AG04450 (cell line): ENCODE measurements at regions not wholly inside any gene's neighbourhood (a gene's known extent, or its start where the extent isn't known, plus 50 kb on each side); places are given as distances from the start of the nearest gene placed in this dataset.

Experiments
- CTCF ChIA-PET: fragments of 300-600, 350-600 bp; formaldehyde crosslinking; extraction: SDS; loops from one replicate; lab custom pipeline; 2022; ENCODE audit warnings: antibody characterized with exemption, inconsistent platforms; lab: Charles Lee
- POLR2A ChIA-PET: fragments of 350-600 bp; formaldehyde crosslinking; extraction: SDS; loops from one replicate; lab custom pipeline; 2021; ENCODE audit warnings: antibody characterized with exemption, inconsistent platforms; lab: Yijun Ruan, JAX
- DNase-seq: peaks from one replicate; pipeline ENCODE4 v3.0.0-alpha.2; 2011; ENCODE audit warnings: low read depth, low spot score
- H3K27ac ChIP-seq: one replicate; pipeline ENCODE4 v1.5.1; 2012; ENCODE audit warnings: low read depth, low read length, control low read depth
- H3K27me3 ChIP-seq: one replicate; pipeline ENCODE4 v1.6.0; 2012; ENCODE audit warnings: low read length; ENCODE audit not compliant: control insufficient read depth, insufficient read depth
- H3K4me3 ChIP-seq: 2 replicates; pipeline ENCODE4 v1.5.1; 2011; ENCODE audit warnings: mild to moderate bottlenecking, low read depth, low read length, control low read depth
- H3K9me3 ChIP-seq: 2 replicates; pipeline ENCODE4 v1.5.1; 2012; ENCODE audit warnings: low read length; ENCODE audit not compliant: control insufficient read depth, insufficient read depth
- TF ChIP-seq, protein P1 (sequence below): IDR thresholded peaks from 2 replicates; pipeline ENCODE4 v1.5.1; 2011; ENCODE audit warnings: low read depth, low read length, control low read depth, inconsistent platforms

DNA sequence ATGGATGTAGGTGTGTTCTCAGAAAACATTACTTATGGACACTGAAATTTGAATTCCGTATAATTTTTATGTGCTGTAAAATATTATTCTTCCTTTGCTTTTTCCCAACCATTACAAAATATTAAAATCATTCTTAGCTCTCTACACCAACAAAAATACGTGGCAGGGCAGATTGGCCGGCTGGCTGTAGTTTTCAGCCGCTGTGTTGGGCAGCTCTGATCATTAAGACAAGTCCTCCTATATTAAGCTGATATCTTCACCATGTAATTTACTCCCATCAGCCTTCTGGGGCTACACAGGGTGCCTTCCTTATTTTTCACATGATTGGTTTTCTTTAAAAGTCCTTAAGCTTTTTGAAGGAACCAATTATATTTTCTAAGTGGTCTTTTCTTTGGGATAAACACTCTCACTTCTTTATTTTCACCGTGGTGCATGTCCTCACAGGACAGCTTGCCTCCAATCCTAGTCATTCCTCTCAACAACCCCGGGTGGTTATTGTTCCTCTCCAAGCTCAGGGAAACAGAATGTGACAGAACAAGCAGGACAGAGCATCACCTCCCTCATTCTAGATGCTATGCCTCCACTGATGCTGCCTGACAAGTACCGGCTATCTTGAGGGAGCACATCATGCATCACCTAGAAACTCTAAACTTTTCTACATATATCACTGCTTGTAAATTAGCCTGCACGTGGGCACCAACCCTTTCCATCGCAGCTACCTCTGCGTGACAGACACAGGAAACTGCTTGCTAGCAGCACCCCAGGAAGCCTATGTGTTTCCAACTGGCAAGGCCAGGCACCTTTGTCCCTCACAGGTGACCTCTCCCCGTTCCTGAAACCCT is 362.3 kb downstream of the MYCN start:
- no peak overlapping the region for H3K4me3 ChIP-seq

DNA sequence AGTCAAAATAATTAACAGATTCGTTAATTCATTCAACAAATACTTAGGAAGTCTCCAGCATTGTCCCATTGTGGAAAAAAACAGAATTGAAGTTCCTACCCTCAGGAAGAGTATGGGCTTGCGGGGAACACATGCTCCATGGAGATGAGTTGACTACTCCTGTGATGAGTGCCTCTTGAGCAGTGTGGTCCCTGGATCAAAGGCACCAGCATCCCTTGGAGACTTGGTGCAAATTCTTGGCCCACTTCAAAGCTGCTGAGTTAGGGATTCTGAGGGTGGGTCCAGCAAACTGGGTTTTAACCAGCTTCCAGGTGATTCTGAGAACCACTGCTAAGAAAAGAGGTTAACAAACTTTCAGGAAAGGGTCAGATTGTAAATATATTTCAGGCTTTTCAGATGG is 361.6 kb downstream of the MYCN start:
- CTCF ChIA-PET, result no interaction called here
- POLR2A ChIA-PET, result no interaction called here

More for the DNA sequence above, 362.3 kb downstream of the MYCN start:
- DNase-seq, result no peak
- ChIA-PET POLR2A (no interaction called here), CTCF (no interaction called here)
- peaks cover 21% of the 10 kb centered on the region for H3K9me3 ChIP-seq
- H3K27ac ChIP-seq, result no peak overlapping the region
- no peaks in the 10 kb centered on the region for H3K27me3 ChIP-seq
- TF ChIP-seq, protein P1, sequence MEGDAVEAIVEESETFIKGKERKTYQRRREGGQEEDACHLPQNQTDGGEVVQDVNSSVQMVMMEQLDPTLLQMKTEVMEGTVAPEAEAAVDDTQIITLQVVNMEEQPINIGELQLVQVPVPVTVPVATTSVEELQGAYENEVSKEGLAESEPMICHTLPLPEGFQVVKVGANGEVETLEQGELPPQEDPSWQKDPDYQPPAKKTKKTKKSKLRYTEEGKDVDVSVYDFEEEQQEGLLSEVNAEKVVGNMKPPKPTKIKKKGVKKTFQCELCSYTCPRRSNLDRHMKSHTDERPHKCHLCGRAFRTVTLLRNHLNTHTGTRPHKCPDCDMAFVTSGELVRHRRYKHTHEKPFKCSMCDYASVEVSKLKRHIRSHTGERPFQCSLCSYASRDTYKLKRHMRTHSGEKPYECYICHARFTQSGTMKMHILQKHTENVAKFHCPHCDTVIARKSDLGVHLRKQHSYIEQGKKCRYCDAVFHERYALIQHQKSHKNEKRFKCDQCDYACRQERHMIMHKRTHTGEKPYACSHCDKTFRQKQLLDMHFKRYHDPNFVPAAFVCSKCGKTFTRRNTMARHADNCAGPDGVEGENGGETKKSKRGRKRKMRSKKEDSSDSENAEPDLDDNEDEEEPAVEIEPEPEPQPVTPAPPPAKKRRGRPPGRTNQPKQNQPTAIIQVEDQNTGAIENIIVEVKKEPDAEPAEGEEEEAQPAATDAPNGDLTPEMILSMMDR, result no peak

DNA sequence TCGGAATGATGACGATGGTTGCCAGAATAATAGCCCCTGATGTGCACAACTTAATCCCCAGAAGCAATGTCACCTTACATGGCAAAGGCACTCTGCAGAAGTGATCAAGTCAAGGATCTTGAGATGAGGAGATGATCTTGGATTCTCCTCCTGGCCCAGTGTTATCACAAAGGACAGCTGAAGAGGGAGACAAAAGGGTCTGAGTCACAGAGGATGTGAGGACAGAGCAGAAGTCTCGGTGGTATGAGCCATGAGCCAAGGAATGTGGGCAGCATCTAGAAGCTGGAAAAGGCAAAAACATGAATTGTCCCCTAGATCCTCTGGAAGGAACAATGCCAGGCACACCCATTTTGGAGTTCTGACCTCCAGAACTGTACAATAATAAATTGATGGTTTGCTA is 358.5 kb downstream of the MYCN start:
- TF ChIP-seq, protein P1, result no peak
- Histone ChIP-seq H3K27ac (no peak overlapping the region), H3K27me3 (no peaks in the 10 kb centered on the region), H3K4me3 (no peak overlapping the region), H3K9me3 (peaks cover 25% of the 10 kb centered on the region)
- no peak for DNase-seq
- POLR2A ChIA-PET, result no interaction called here
- CTCF ChIA-PET, result no interaction called here

More for the DNA sequence above, 361.6 kb downstream of the MYCN start:
- TF ChIP-seq, protein P1, result no peak
- H3K27ac ChIP-seq, result no peak overlapping the region
- H3K9me3 ChIP-seq, result peaks cover 19% of the 10 kb centered on the region; the same call in 1 of the 2 replicates
- DNase-seq, result no peak
- H3K27me3 ChIP-seq, result no peaks in the 10 kb centered on the region
- no peak overlapping the region for H3K4me3 ChIP-seq

DNA sequence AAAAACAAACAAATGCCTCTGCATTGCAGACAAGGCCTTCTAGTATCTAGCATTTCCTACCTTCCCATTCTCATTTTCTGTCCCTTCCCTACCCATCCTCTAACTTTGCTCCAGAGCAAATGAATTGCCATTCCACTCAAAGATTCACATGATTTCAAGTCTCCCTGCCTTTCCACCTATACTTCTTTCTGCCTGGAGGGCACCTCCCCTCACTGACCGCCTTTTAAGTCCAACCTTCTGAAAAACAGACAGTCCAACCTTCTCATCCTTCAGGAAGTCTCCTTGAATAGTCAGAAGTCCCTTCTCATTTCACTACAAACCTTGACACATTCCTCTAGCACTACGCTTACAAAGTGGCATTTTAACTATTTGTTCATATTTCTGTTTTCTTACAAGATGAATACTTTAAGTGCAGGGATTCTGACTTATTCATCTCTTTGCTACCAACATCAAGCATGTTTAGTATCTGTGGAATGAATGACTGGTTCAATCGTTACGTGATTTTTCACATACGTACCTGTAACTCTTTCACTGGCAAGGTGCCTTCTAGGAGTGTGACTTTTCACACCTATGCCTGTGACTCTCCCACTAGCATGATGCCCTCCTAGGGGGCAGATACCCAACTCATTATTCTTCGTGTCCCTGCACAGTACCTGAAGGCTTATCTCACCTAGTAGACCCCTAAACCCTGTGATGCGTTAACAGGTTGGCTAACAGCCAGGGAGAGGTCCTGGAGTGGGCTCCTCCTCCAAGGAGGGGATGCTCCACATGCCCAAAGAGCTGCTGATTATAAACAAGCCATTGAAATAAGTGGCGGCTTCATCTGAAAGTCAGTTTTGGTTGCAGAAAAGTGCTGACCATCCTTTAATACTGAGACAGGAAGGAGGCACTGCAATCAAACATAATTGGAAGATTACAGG is 356.2 kb downstream of the MYCN start:
- Histone ChIP-seq H3K27ac (no peak overlapping the region), H3K27me3 (no peaks in the 10 kb centered on the region), H3K4me3 (no peak overlapping the region), H3K9me3 (peaks cover 17% of the 10 kb centered on the region)
- TF ChIP-seq, protein P1, result no peak
- ChIA-PET CTCF (no interaction called here), POLR2A (no interaction called here)
- no peak for DNase-seq

DNA sequence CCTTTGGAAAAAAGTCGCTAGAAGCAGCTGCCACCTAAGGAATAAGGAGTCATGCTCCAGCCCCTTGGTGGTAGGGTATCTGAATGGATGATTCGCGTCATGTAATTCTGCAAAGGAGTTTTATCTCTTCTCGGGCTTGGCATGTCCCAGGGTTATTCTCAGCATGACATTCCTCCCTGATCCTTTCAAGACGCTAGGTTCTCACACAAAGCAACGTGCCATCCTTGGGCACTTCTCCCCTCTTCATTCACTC is 355.6 kb downstream of the MYCN start:
- Histone ChIP-seq H3K9me3 (peaks cover 17% of the 10 kb centered on the region), H3K4me3 (no peak overlapping the region), H3K27me3 (no peaks in the 10 kb centered on the region), H3K27ac (no peak overlapping the region)
- ChIA-PET POLR2A (no interaction called here), CTCF (no interaction called here)
- TF ChIP-seq, protein P1, result no peak
- no peak for DNase-seq
